ENCODE measurements at regions not wholly inside any gene's neighbourhood (a gene's known extent, or its start where the extent isn't known, plus 50 kb on each side); places are given as distances from the start of the nearest gene placed in this dataset.

DNA sequence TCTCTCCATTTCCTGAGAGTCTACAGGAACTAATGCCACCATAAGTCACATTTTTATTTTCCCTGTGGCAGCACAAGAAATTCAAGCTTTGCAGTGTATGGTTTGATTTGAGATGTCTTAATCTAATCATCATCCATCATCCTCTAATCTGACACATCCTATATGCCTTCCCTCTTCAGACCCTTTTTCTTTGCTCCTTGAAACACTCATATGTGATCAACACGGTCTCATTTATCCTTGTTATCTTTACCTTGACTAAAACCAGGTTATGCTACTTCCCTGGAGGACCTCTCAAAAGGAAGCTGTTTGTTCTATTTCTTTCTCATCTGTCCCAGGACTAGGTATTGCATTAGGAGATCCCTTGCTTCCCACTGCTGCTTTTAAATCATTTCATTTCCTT, 146.9 kb upstream of the MRPS30 start:
- TF ChIP-seq TEAD4 (IDR thresholded peaks at IDR 0.05; ENCODE audit: borderline replicate concordance, insufficient read depth) = no peak
- TF ChIP-seq, protein P1, sequence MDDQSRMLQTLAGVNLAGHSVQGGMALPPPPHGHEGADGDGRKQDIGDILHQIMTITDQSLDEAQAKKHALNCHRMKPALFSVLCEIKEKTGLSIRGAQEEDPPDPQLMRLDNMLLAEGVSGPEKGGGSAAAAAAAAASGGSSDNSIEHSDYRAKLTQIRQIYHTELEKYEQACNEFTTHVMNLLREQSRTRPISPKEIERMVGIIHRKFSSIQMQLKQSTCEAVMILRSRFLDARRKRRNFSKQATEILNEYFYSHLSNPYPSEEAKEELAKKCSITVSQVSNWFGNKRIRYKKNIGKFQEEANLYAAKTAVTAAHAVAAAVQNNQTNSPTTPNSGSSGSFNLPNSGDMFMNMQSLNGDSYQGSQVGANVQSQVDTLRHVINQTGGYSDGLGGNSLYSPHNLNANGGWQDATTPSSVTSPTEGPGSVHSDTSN (IDR thresholded peaks at IDR 0.05) = no peak
- no peak for TF ChIP-seq NRF1 (IDR thresholded peaks at IDR 0.05; ENCODE audit: low read depth, low read length)
